Natural killer cell treated with Interleukin-12 subunit alpha and Interleukin-12 subunit beta and Interleukin-15 and Interleukin-18, amount 100 ng/mL, for 72 hours (primary cell): ENCODE measurements at regions not wholly inside any gene's neighbourhood (a gene's known extent, or its start where the extent isn't known, plus 50 kb on each side); places are given as distances from the start of the nearest gene placed in this dataset.

Experiments
- ATAC-seq, 2 donors: fragments of 150-1000 bp; cut with Tn5 transposase in 1 of 2; sonication (Bioruptor Pico), chemical (Tn5 transposase) in 1 of 2; 2 replicates each; pipeline ENCODE4 v1.10.0; 2021
- DNase-seq: peaks from one replicate; pipeline ENCODE4 v3.0.0; 2022; ENCODE audit warnings: low spot score
- H3K27ac Mint-ChIP-seq, 2 donors: 1 replicate in 1 of 2; 2 replicates in 1 of 2; pipeline ENCODE4 v1.8.0; 2022; ENCODE audit warnings: mixed read lengths in 2 of 2, mild to moderate bottlenecking in 1 of 2, moderate library complexity in 1 of 2
- H3K27me3 Mint-ChIP-seq, 2 donors: 1 replicate in 1 of 2; 2 replicates in 1 of 2; pipeline ENCODE4 v1.8.0; 2022; ENCODE audit warnings: mixed read lengths in 2 of 2
- H3K36me3 Mint-ChIP-seq: one replicate; pipeline ENCODE4 v1.8.0; 2022; ENCODE audit warnings: mixed read lengths
- H3K4me1 Mint-ChIP-seq, 2 donors: 1 replicate in 1 of 2; 2 replicates in 1 of 2; pipeline ENCODE4 v1.8.0; 2022; ENCODE audit warnings: low read depth in 2 of 2, mixed read lengths in 2 of 2, mild to moderate bottlenecking in 1 of 2
- H3K4me3 Mint-ChIP-seq: one replicate; pipeline ENCODE4 v1.8.0; 2022; ENCODE audit warnings: mixed read lengths
- H3K9me3 Mint-ChIP-seq: 2 replicates; pipeline ENCODE4 v1.8.0; 2022; ENCODE audit warnings: mixed read lengths

GRCh38 chr7:3218411-3219225 lies 82.4 kb upstream of the SDK1 start:
- DNase-seq: no peak
- Mint-ChIP-seq H3K27me3 (peaks cover 19 to 27% of the 10 kb centered on the region in 2 donors), H3K4me1 (no peaks in the 10 kb centered on the region), H3K4me3 (no peak overlapping the region), H3K9me3 (no peaks in the 10 kb centered on the region), H3K27ac (no peak overlapping the region), H3K36me3 (no peaks in the 10 kb centered on the region)
- ATAC-seq: no peak

DNA sequence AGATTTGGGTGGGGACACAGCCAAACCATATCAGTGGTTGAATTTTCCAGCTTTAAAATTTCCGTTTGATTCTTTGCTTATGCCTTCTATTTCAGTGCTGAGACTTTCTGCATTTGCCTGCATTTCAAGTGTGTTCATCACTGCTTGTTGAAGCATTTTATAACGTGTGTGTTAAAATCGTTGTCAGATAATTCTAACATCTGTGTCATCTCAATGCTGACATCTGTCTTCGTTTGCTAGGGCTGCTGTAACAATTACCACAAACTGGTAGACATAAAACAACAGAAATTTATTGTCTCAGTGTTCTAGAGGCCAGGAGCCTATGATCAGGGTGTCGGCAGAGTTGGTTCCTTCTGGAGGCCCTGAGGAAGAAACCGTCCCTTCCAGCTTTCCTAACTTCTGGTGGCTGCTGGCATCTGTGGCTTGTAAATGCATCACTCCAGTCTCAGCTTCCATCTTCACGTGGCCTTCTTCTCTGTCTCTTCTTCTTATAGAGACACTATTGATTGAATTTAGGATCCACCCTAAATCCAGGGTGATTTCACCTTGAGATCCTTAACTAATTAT lies 71.1 kb upstream of the SDK1 start:
- Mint-ChIP-seq H3K27ac (no peak overlapping the region), H3K27me3 (peaks cover 14 to 25% of the 10 kb centered on the region in 2 donors), H3K36me3 (peaks cover 2% of the 10 kb centered on the region), H3K4me1 (peaks cover 0 to under 1% of the 10 kb centered on the region in 2 donors), H3K4me3 (no peak overlapping the region), H3K9me3 (peaks cover 2% of the 10 kb centered on the region)
- no peak for ATAC-seq
- DNase-seq: no peak

GRCh38 chr7:3230908-3231307 lies 70.1 kb upstream of the SDK1 start:
- Mint-ChIP-seq H3K4me1 (peaks cover 7% of the 10 kb centered on the region in 2 donors), H3K36me3 (peaks cover 9% of the 10 kb centered on the region), H3K27ac (no peak overlapping the region), H3K4me3 (no peak overlapping the region), H3K9me3 (peaks cover 9% of the 10 kb centered on the region), H3K27me3 (peaks cover 19 to 24% of the 10 kb centered on the region in 2 donors)
- ATAC-seq (no peak), DNase-seq (no peak)

DNA sequence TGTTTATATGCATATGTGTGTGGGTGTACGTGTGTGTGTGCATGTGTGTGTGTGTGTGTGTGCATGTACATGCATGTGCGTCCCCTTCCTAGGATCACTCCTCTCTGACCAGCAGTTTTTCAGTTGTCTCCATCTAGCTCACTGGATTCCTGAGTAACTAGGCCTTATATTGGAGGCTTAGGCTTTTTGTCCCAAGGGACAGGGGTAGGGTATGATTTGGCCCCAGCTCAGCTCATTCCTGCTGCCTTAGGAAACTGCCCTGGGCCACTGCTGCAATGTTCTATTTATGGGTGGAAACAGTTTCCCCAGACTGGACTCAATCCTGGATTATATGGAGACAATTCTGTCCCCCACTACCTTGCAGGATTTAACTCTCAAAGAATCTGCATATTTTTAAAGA lies 68.8 kb upstream of the SDK1 start:
- no peak overlapping the region for H3K27ac Mint-ChIP-seq
- H3K4me1 Mint-ChIP-seq: peaks cover 7% of the 10 kb centered on the region in 2 donors
- peaks cover 9% of the 10 kb centered on the region for H3K9me3 Mint-ChIP-seq
- no peak overlapping the region for H3K4me3 Mint-ChIP-seq
- peaks cover 15 to 19% of the 10 kb centered on the region in 2 donors for H3K27me3 Mint-ChIP-seq
- H3K36me3 Mint-ChIP-seq: peaks cover 9% of the 10 kb centered on the region
- ATAC-seq: no peak
- DNase-seq: no peak

- H3K4me3 Mint-ChIP-seq: no peak overlapping the region
- peaks cover 9% of the 10 kb centered on the region for H3K9me3 Mint-ChIP-seq
- ATAC-seq (no peak), DNase-seq (no peak)
- peaks cover 7% of the 10 kb centered on the region in 2 donors for H3K4me1 Mint-ChIP-seq
- peaks cover 18 to 25% of the 10 kb centered on the region in 2 donors for H3K27me3 Mint-ChIP-seq
- H3K27ac Mint-ChIP-seq: no peak overlapping the region
- peaks cover 9% of the 10 kb centered on the region for H3K36me3 Mint-ChIP-seq
Measured at GRCh38 chr7:3233301-3233700, 67.8 kb upstream of the SDK1 start.

DNA sequence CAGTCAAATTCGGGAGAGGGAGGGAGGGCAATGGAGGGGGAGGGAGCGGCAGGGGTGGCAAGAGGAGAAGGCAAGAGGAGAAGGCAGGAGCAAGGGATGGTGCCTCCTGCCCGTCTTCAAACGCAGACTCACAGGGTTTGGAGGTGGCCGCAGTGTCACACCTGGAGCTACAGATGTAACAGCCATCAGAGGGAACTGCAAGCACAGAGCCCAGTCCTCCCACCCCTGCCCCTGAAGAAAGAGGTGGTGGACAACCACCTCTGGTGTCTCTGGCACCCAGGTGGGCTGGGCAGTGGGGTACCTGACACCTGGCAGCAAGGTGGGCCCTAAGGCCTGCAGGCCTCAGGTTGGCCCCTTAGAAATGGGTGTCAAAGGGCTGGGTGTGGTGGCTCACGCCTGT lies 67.0 kb upstream of the SDK1 start:
- Mint-ChIP-seq H3K27me3 (peaks cover 18 to 26% of the 10 kb centered on the region in 2 donors), H3K4me3 (no peak overlapping the region), H3K4me1 (peaks cover 7% of the 10 kb centered on the region in 2 donors), H3K27ac (no peak overlapping the region), H3K9me3 (peaks cover 9% of the 10 kb centered on the region), H3K36me3 (peaks cover 9% of the 10 kb centered on the region)
- DNase-seq (no peak), ATAC-seq (no peak)

DNA sequence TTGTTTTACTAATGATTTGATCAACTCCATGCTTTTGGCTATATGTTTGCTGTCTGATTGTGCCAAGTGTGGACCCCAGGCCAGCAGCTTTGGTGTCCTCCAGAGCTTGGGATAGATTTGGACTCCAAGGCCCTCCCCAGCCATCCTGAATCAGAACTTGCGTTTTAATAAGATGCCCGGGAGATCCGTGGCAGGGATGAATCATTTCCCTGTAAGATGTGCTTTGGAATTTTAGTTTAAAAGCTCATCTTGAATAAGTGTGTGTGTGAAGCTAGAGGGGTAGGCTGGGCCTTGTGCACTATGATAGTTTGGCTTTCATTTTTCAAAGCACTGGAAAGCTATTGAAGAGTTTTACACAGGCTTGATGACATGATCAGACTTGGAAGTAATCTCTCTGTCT lies 66.2 kb upstream of the SDK1 start:
- ATAC-seq (no peak), DNase-seq (no peak)
- peaks cover 9% of the 10 kb centered on the region for H3K9me3 Mint-ChIP-seq
- H3K27me3 Mint-ChIP-seq: peaks cover 15 to 26% of the 10 kb centered on the region in 2 donors
- peaks cover 7% of the 10 kb centered on the region in 2 donors for H3K4me1 Mint-ChIP-seq
- H3K4me3 Mint-ChIP-seq: no peak overlapping the region
- H3K36me3 Mint-ChIP-seq: peaks cover 9% of the 10 kb centered on the region
- H3K27ac Mint-ChIP-seq: peak overlapping the region in 1 of 2 donors; percentile 2

DNA sequence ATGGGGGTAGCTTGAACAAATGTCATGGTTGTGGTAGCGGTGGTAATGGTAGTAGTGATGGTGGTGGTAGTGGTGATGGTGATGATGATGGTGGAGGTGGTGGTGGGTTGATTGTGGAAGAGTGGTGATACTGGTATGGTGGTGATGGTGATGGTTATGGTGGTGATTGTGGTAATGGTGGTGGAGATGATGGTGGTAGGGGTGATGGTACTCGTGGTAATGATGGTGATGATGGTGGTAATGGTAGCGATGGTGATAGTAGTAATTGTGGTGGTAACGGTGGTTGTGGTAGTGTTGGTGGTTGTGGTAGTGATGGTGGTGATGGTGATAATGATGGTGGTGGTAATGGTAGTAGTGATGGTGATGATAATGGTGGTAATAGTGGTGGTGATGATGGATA lies 65.7 kb upstream of the SDK1 start:
- Mint-ChIP-seq H3K9me3 (peaks cover 9% of the 10 kb centered on the region), H3K36me3 (peaks cover 9% of the 10 kb centered on the region), H3K4me3 (no peak overlapping the region), H3K4me1 (peaks cover 7% of the 10 kb centered on the region in 2 donors), H3K27ac (peak overlapping the region in 1 of 2 donors; percentile 2), H3K27me3 (peaks cover 15 to 26% of the 10 kb centered on the region in 2 donors)
- ATAC-seq (no peak), DNase-seq (no peak)

- H3K4me1 Mint-ChIP-seq: peaks cover 7% of the 10 kb centered on the region in 2 donors
- DNase-seq: no peak
- H3K27ac Mint-ChIP-seq: no peak overlapping the region
- ATAC-seq: no peak
- peaks cover 19 to 32% of the 10 kb centered on the region in 2 donors for H3K27me3 Mint-ChIP-seq
- H3K36me3 Mint-ChIP-seq: peaks cover 9% of the 10 kb centered on the region
- H3K9me3 Mint-ChIP-seq: peaks cover 9% of the 10 kb centered on the region
- no peak overlapping the region for H3K4me3 Mint-ChIP-seq
Measured at GRCh38 chr7:3236268-3236667, 64.8 kb upstream of the SDK1 start.

- no peak for ATAC-seq
- H3K27me3 Mint-ChIP-seq: peaks cover 15 to 36% of the 10 kb centered on the region in 2 donors
- no peak overlapping the region for H3K4me3 Mint-ChIP-seq
- peaks cover 9% of the 10 kb centered on the region for H3K36me3 Mint-ChIP-seq
- H3K4me1 Mint-ChIP-seq: peaks cover 7% of the 10 kb centered on the region in 2 donors
- DNase-seq: no peak
- no peak overlapping the region for H3K27ac Mint-ChIP-seq
- H3K9me3 Mint-ChIP-seq: peaks cover 9% of the 10 kb centered on the region
Measured at GRCh38 chr7:3238525-3239210, 62.4 kb upstream of the SDK1 start.

DNA sequence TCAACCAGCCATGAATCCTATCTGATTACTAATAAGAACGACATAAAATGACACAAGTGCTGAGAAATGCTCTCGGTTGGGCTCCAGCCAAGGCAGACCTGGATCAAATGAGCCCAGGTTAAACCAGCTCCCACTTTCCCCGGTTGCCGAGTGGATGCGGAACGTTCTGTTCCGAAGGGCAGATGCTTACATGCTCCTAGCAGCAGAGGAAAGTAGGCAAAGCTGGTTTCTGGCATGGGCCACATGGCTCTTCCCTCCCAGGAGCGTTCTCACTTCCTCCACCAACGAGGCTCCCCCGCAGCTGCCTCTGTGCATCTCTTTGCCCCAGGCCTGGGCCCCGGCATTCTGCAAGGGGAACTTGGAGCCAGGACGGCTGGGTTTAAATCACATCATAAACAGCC lies 61.8 kb upstream of the SDK1 start:
- ATAC-seq (no peak), DNase-seq (no peak)
- H3K27ac Mint-ChIP-seq: no peak overlapping the region
- H3K4me1 Mint-ChIP-seq: peaks cover 7% of the 10 kb centered on the region in 2 donors
- H3K9me3 Mint-ChIP-seq: peaks cover 9% of the 10 kb centered on the region
- H3K4me3 Mint-ChIP-seq: no peak overlapping the region
- H3K36me3 Mint-ChIP-seq: peaks cover 9% of the 10 kb centered on the region
- H3K27me3 Mint-ChIP-seq: peaks cover 15 to 36% of the 10 kb centered on the region in 2 donors

- H3K27me3 Mint-ChIP-seq: peaks cover 11 to 26% of the 10 kb centered on the region in 2 donors
- H3K4me1 Mint-ChIP-seq: no peaks in the 10 kb centered on the region
- DNase-seq (no peak), ATAC-seq (no peak)
- H3K9me3 Mint-ChIP-seq: no peaks in the 10 kb centered on the region
- H3K4me3 Mint-ChIP-seq: no peak overlapping the region
- no peaks in the 10 kb centered on the region for H3K36me3 Mint-ChIP-seq
- H3K27ac Mint-ChIP-seq: no peak overlapping the region
Measured at GRCh38 chr7:3240826-3241430, 60.1 kb upstream of the SDK1 start.

GRCh38 chr7:3241686-3242258 lies 59.3 kb upstream of the SDK1 start:
- no peaks in the 10 kb centered on the region for H3K36me3 Mint-ChIP-seq
- H3K4me1 Mint-ChIP-seq: no peaks in the 10 kb centered on the region
- no peak for DNase-seq
- ATAC-seq: no peak
- H3K27me3 Mint-ChIP-seq: peaks cover 11 to 26% of the 10 kb centered on the region in 2 donors
- no peak overlapping the region for H3K4me3 Mint-ChIP-seq
- no peak overlapping the region for H3K27ac Mint-ChIP-seq
- H3K9me3 Mint-ChIP-seq: no peaks in the 10 kb centered on the region
